ENCODE measurements at regions not wholly inside any gene's neighbourhood (a gene's known extent, or its start where the extent isn't known, plus 50 kb on each side); places are given as distances from the start of the nearest gene placed in this dataset.

DNA sequence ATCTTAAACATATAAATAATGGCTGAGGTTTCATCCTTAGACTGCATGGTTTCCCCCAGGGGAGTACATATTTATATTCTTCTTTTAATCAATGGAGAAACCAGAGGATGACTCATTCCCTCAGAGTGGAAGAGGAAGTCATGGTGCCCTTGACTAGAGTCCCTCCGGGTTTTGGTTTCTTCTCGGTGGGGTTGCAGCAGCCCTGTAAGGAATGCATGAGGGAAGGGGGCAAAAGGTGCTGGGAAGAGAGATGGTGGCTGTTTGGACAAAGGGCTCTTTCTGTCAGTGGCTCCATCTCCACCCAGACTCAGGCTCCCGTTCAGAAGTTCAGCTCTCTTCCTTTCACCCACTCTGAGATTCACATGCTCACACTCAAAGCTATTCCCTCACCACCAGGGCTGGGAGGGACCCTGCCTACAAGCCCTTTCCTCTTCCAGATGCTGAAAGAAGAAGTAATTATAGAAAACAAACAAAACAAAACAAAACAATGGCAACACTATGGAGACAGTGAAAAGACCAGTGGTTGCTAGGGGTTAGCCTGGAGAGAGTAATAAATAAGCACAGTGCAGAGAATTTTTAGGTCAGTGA lies 129.8 kb upstream of the IL12B start:
- peak; percentile 29 for DNase-seq (ENCODE audit: low read depth)
- H3K4me3 ChIP-seq (ENCODE audit: low read length): no peak overlapping the region
- TF ChIP-seq, protein P1, sequence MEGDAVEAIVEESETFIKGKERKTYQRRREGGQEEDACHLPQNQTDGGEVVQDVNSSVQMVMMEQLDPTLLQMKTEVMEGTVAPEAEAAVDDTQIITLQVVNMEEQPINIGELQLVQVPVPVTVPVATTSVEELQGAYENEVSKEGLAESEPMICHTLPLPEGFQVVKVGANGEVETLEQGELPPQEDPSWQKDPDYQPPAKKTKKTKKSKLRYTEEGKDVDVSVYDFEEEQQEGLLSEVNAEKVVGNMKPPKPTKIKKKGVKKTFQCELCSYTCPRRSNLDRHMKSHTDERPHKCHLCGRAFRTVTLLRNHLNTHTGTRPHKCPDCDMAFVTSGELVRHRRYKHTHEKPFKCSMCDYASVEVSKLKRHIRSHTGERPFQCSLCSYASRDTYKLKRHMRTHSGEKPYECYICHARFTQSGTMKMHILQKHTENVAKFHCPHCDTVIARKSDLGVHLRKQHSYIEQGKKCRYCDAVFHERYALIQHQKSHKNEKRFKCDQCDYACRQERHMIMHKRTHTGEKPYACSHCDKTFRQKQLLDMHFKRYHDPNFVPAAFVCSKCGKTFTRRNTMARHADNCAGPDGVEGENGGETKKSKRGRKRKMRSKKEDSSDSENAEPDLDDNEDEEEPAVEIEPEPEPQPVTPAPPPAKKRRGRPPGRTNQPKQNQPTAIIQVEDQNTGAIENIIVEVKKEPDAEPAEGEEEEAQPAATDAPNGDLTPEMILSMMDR (conservative IDR thresholded peaks at IDR 0.05; ENCODE audit: low read length): no peak

DNA sequence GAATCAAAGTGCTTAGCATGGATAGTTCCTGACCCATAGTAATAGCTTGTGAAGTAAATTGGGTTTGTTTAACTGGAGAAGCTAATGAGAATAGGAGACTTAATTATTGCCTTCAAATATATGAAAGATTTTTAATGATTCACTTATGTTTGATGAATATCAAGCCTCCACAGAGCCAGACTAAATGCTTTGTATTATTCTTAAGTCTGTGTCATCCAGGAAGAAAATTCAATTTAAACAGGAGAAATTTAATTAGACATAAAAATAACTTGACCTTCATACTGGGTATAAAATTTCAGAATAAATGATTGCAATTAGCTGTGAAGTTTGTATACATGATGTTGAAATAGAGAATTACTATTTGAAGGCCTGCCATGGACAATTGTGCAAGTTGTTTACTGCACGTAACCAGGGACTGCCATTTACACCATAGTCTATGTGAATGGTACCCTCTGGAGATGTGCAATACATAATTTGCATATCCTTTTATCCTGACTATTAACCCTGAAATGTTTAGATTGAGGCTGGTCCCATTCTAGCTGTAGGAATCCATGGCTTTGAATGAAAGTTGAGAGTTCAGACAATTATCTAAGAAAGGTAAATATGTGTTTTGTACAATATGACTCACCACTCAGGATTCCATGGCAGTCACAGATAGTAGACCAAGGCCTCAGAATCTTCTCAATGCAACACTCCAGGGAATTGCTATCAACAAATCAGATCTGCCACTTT lies 133.5 kb upstream of the IL12B start:
- TF ChIP-seq, protein P1 (conservative IDR thresholded peaks at IDR 0.05; ENCODE audit: low read length): no peak
- peak; percentile 31 for DNase-seq (ENCODE audit: low read depth)

DNA sequence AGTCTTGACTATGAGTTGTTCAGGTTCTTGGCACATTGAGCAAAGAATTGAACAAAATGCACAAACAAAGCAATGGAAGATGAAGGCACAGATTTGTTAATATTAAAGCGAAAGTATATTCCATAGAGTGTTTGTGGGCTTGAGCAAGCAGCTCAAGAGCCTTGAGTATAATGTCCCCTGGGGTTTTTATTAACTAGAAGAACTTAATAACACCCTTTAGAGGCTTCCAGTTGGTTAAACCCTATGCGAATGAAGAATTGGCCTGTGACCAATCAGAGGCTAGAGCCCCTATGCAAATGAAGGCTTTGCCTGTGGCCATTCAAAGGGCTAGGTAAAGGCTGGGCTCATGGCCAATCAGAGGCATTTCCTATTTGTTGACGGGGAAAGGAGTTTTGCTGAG lies 135.3 kb upstream of the IL12B start:
- no peak for DNase-seq (ENCODE audit: low read depth)
- H3K4me3 ChIP-seq (ENCODE audit: low read length): no peak overlapping the region
- TF ChIP-seq, protein P1 (conservative IDR thresholded peaks at IDR 0.05; ENCODE audit: low read length): no peak

More for the DNA sequence above, 133.5 kb upstream of the IL12B start:
- no peak overlapping the region for H3K4me3 ChIP-seq (ENCODE audit: low read length)

DNA sequence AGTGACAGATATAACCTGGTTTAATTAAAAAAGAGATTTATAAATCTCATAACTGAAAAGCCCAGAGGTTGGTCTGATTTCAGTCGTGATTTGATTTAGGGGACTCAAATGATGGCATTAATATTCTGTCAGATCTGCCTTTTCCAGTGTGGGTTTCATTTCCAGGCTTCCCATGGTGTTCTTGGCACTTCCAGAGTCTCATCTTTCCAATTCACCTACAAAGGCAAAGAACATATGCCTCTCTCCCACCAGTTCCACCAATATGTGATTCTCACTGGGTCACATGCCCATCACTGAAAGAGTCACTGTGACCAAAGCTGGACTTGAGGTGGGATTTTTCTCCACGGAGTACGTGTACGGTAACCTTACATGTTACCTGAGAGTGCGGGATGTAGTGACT lies 137.4 kb upstream of the IL12B start:
- no peak for DNase-seq (ENCODE audit: low read depth)
- no peak overlapping the region for H3K4me3 ChIP-seq (ENCODE audit: low read length)
- TF ChIP-seq, protein P1 (conservative IDR thresholded peaks at IDR 0.05; ENCODE audit: low read length): no peak

DNA sequence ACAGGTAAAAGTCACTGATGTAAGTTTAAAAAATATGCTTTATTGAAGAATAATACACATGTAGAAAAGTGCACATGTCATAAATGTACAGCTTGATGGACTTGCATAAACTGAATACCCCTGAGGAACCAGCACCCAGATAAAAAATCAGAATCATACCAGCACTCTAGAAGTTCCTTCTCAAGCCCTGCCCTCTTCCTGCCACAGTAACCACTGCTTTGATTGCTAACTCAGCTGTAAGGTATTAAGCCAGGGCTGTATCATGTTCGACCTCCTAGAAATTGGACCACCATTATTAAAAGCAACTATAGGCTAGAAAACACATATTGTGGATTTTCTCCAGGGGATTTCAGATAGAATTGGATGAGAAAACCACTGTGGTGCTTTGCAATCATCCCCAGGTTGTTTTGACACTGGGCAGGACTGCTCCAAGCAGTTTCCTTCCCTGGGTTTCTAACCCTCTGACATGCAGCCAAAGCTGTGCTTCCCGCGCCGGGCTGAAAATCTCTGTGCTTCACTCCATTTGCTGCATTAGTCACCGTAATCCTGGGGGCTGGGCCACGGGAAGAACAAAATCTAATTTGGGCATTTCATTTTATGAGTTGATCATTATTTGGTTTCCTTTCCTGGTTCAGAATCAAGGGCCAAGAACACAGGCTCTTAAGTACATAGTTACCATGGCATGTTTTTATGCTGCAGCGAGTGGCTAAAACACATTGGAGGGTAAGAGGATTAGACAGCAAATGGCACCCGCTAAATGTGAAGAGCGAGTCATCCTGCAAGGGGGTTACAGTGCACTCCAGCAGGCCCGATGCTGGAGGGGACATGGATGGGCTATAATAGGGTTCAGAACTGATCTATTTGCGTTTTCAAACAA lies 139.4 kb upstream of the IL12B start:
- TF ChIP-seq, protein P1 (conservative IDR thresholded peaks at IDR 0.05; ENCODE audit: low read length): no peak
- no peak for DNase-seq (ENCODE audit: low read depth)
- no peak overlapping the region for H3K4me3 ChIP-seq (ENCODE audit: low read length)

DNA sequence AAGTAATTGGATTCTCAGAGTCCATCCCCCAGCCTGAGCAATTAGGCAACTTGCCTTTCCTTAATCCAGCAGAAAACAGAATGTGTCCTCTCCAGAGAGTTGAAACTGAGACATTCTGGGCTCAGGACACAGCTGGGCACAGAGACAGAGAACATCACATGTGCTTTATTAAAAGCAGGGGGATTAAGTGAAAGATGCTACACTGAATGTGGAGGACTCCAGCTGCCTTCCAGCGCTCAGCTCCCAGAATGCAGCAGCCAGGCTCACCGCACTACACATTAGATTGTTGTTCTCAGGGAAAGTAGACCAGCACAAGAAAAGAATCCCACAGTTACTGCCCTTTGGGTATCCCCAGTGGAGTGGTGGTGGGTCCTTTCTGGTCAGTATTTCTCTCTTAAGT lies 141.6 kb upstream of the IL12B start:
- H3K4me3 ChIP-seq (ENCODE audit: low read length): no peak overlapping the region
- peak; percentile 34 for DNase-seq (ENCODE audit: low read depth)
- TF ChIP-seq, protein P1 (conservative IDR thresholded peaks at IDR 0.05; ENCODE audit: low read length): no peak

Measured in AG10803 (cell line).